Right cardiac atrium (tissue), 5 donors: ENCODE measurements at regions not wholly inside any gene's neighbourhood (a gene's known extent, or its start where the extent isn't known, plus 50 kb on each side); places are given as distances from the start of the nearest gene placed in this dataset.
A peak's percentile ranks its signal among the peaks of the same experiment; 100 is the strongest.

Source experiments
- ATAC-seq, 2 donors: fragments of 200-7000 bp; cut with Tn5 transposase; one replicate each; pipeline versions ENCODE4 v1.8.0 to v1.9.1; 2020; ENCODE audit warnings: moderate library complexity in 2 of 2, mild to moderate bottlenecking in 1 of 2
- DNase-seq, 3 donors: peaks; one replicate each; pipeline ENCODE4 v3.0.0-alpha.2; 2020
- H3K27ac ChIP-seq: one replicate; pipeline ENCODE4 v1.5.1; 2013; ENCODE audit warnings: mild to moderate bottlenecking, low read length, control low read depth, moderate library complexity
- H3K27me3 ChIP-seq: one replicate; pipeline ENCODE4 v1.6.1; 2013; ENCODE audit not compliant: control insufficient read depth, insufficient read depth
- H3K4me1 ChIP-seq: one replicate; pipeline ENCODE4 v1.6.1; 2013; ENCODE audit warnings: low read length; ENCODE audit not compliant: control insufficient read depth, insufficient read depth
- H3K4me3 ChIP-seq: one replicate; pipeline ENCODE4 v1.5.1; 2013; ENCODE audit warnings: low read length, control low read depth
- H3K9me3 ChIP-seq: one replicate; pipeline ENCODE4 v1.6.1; 2013; ENCODE audit warnings: low read length; ENCODE audit not compliant: control insufficient read depth
- WGBS: extraction: QIAGEN DNeasy Blood & Tissue Kit; methylation state at CpG from one replicate; pipeline ENCODE4 v1.1.7; 2013; 5-methylcytosine and 5-hydroxymethylcytosine counted together
- intact Hi-C, 4 donors: fragments of 100-400 bp; cut with DNase I; formaldehyde crosslinking; loops; one replicate each; pipeline versions ENCODE4 v1.11.0 to v1.14.0; 2022 to 2023
- donor health status: healthy with polysubstance abuse.
- donor health status: DM: no; HTN: yes; CAD: no.
- donor health status: DM: no; HTN: no; CAD: no.
- donor health status: DM: no; HTN: yes; CAD: no; lungs with severe emphysema.
- donor health status: DM: yes; HTN: yes; CAD: no.

DNA sequence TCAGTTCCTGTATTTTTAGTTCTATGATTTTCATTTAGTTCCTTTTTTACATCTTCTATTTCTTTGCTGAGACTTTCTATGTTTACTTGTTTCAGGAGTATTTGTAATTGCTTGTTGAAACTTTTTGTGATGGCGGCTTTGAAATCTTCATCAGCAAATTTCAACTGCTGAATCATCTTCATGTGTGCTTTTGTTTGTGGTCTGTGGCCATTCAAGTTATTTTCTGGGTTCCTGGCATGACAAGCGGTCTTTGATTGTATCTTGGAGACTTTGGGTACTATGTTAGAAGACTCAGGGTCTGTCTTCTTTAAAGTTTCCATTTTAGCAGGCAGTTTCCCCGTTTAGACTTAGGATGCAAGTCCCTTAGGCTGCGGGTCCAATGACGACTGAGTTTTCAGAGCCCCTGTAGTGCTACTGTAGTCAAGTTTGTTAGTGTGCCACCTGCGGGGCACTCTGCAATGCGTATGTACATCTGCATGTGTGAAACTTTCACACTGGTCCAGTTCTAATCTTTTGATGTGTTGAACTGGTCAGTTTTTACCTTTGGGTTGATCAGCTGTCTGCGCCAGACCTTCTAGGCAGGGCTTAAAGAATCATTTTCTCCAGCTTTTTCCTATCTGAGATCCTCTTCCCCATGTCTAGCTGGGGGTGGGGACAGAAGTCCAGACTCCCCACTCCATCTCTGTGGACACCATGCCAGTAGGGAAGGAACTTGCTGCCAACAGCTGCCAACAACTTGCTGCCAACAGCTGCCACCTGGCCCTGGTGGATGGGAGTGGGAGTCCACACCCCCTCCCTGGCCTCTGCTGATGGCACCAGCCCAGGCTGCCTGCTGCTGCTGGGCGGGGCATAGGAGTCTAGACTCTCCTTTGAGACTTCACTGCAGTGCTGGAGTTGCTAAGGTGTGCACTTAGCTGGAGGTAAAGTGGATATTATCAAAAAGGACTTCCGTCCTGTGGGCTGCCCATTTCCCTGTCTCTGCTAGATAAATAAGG lies 190.9 kb downstream of the TJP1 start:
- Histone ChIP-seq H3K27ac (no peak overlapping the region), H3K4me1 (no peaks in the 10 kb centered on the region), H3K4me3 (no peak overlapping the region), H3K9me3 (no peaks in the 10 kb centered on the region), H3K27me3 (no peaks in the 10 kb centered on the region)
- DNase-seq (no peak), ATAC-seq (peak; percentile 32 to 71)
- 54% methylated on average over 10 of the region's 10 CpGs for WGBS
- intact Hi-C loops = no loop called here

DNA sequence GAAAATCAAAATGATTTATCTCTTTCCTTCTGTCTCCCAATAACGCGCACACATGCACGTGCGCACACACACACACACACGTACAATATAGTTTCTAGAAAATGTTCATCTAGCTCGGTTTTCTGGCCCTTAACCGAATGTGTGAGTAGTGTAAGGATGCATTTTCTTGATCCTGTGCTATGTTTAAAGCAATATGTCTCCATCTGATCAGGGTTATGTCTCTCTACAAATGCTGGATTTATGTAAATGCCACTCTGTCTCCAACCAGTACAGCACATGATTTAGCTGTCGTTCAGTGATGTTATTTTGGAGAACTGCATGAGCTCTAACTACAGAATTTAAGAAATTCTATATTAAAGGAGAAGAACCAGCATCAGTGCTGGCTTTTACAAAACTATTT lies 198.0 kb downstream of the TJP1 start:
- no peaks in the 10 kb centered on the region for H3K27me3 ChIP-seq
- DNase-seq (no peak), ATAC-seq (no peak)
- no peak overlapping the region for H3K27ac ChIP-seq
- WGBS = 89% methylated on average over 8 of the region's 8 CpGs
- intact Hi-C loops = no loop called here
- no peaks in the 10 kb centered on the region for H3K9me3 ChIP-seq
- no peak overlapping the region for H3K4me3 ChIP-seq
- no peaks in the 10 kb centered on the region for H3K4me1 ChIP-seq

- DNase-seq (no peak), ATAC-seq (no peak)
- Histone ChIP-seq H3K27me3 (no peaks in the 10 kb centered on the region), H3K27ac (no peak overlapping the region), H3K4me3 (no peak overlapping the region), H3K9me3 (no peaks in the 10 kb centered on the region), H3K4me1 (no peaks in the 10 kb centered on the region)
- 83% methylated on average over 6 of the region's 6 CpGs for WGBS
- intact Hi-C loops = no loop called here
These were observed 199.1 kb downstream of the TJP1 start for GRCh38 chr15:29623116-29623639.

- no peaks in the 10 kb centered on the region for H3K4me1 ChIP-seq
- WGBS = 76% methylated on average over 7 of the region's 7 CpGs
- ATAC-seq (no peak), DNase-seq (no peak)
- no peak overlapping the region for H3K4me3 ChIP-seq
- H3K27me3 ChIP-seq = no peaks in the 10 kb centered on the region
- H3K27ac ChIP-seq = no peak overlapping the region
- intact Hi-C loops = no loop called here
- no peaks in the 10 kb centered on the region for H3K9me3 ChIP-seq
These were observed 199.6 kb downstream of the TJP1 start for GRCh38 chr15:29622637-29623036.

DNA sequence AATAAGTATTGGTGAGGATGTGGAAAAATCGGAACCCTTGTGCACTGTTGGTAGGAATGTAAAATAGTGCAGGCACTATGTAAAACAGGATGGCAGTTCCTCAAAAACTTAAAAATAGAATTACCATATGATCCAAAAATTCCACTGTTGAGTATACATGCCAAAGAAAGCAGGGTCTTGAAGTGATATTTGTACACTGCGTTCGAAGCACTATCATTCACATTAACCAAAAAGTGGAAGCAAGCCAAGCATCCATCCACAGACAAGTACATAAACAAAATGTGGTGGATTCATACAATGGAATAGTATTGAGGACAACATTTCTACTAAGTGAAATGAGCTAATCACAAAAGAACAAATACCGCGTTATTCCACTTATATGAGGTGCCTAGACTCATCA lies 200.7 kb downstream of the TJP1 start:
- no peaks in the 10 kb centered on the region for H3K9me3 ChIP-seq
- no peak for DNase-seq
- H3K4me3 ChIP-seq = no peak overlapping the region
- WGBS = 41% methylated on average over 5 of the region's 5 CpGs
- H3K27ac ChIP-seq = no peak overlapping the region
- H3K27me3 ChIP-seq = no peaks in the 10 kb centered on the region
- no peak for ATAC-seq
- intact Hi-C loops = no loop called here
- H3K4me1 ChIP-seq = no peaks in the 10 kb centered on the region

DNA sequence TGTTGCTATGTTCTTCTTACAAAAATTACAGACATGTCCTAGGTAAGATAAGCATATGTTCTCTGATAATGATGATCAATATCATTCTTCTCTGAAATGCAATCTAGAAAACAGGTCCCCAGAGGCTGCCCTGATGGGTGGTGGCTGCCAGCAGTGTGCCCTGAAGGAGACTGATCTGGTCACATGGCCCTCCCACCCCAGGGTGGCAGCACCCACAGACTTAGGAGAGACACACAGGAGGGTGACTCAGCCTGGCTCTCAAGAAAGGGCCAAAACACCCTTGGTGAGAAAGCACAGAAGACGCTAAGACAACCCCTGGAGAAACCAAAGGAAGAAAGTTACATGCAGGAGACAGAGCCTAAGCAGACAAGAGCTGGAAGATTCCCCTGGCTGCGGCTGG lies 203.7 kb downstream of the TJP1 start:
- intact Hi-C loops = no loop called here
- ATAC-seq = no peak
- Histone ChIP-seq H3K27me3 (no peaks in the 10 kb centered on the region), H3K4me3 (no peak overlapping the region), H3K27ac (no peak overlapping the region), H3K4me1 (no peaks in the 10 kb centered on the region), H3K9me3 (no peaks in the 10 kb centered on the region)
- DNase-seq = no peak
- WGBS = 89% methylated on average over 2 of the region's 2 CpGs

DNA sequence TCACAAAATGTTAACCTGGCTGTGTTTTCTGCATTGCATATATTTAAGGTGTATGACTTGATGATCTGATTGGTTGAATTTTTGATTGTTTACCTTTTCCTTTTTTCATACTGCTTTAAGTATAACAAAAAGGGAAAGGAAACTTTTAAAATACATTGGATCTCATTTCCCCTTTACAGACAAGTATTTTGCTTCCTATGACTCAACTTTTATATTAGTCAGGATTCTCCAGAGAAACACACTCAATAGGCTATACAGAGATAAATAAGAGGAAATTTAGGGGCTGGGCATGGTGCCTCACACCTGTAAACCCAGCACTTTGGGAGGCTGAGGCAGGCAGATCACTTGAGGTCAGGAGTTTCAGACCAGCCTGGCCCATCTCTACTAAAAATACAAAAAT lies 205.8 kb downstream of the TJP1 start:
- ATAC-seq = no peak
- no peaks in the 10 kb centered on the region for H3K27me3 ChIP-seq

GRCh38 chr15:29615791-29616190 lies 206.5 kb downstream of the TJP1 start:
- H3K27me3 ChIP-seq = no peaks in the 10 kb centered on the region
- H3K27ac ChIP-seq = no peak overlapping the region
- DNase-seq (no peak), ATAC-seq (no peak)
- WGBS = 83% methylated on average over 4 of the region's 4 CpGs
- H3K4me3 ChIP-seq = no peak overlapping the region
- intact Hi-C loops = no loop called here
- H3K9me3 ChIP-seq = no peaks in the 10 kb centered on the region
- H3K4me1 ChIP-seq = no peaks in the 10 kb centered on the region

More for the DNA sequence above, 205.8 kb downstream of the TJP1 start:
- no peak overlapping the region for H3K4me3 ChIP-seq
- H3K9me3 ChIP-seq = no peaks in the 10 kb centered on the region
- H3K4me1 ChIP-seq = no peaks in the 10 kb centered on the region
- DNase-seq = no peak
- intact Hi-C loops = no loop called here
- no peak overlapping the region for H3K27ac ChIP-seq

DNA sequence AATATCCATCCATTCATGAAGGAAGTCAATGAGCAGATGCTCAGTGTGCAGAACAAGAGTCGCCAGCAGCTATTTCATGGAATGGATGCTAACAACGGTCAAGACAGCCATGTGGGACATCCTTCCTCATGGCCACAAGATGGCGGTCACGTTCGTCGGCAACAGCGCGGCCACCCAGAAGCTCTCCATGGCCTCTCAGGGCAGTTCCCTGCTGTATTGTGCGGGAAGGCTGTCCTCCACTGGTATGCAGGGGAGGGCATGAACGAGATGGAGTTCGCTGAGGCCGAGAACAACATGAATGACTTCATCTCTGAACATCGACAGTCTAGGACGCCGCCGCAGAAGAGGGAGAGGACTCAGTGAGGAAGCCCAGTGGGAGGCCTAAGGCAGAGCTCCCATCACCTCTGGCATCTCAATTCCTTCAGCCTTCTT lies 208.3 kb downstream of the TJP1 start:
- Histone ChIP-seq H3K9me3 (no peaks in the 10 kb centered on the region), H3K27me3 (no peaks in the 10 kb centered on the region), H3K4me3 (no peak overlapping the region), H3K4me1 (no peaks in the 10 kb centered on the region), H3K27ac (no peak overlapping the region)
- DNase-seq = no peak
- no peak for ATAC-seq
- intact Hi-C loops = no loop called here
- WGBS = 90% methylated on average over 16 of the region's 16 CpGs

- ATAC-seq (no peak), DNase-seq (no peak)
- Histone ChIP-seq H3K27me3 (no peaks in the 10 kb centered on the region), H3K9me3 (no peaks in the 10 kb centered on the region), H3K4me1 (no peaks in the 10 kb centered on the region), H3K4me3 (no peak overlapping the region), H3K27ac (no peak overlapping the region)
- intact Hi-C loops = no loop called here
- 31% methylated on average over 5 of the region's 5 CpGs for WGBS
These were observed 209.6 kb downstream of the TJP1 start for GRCh38 chr15:29612701-29613100.

- WGBS = 24% methylated on average over 6 of the region's 6 CpGs
- DNase-seq (no peak), ATAC-seq (no peak)
- Histone ChIP-seq H3K27me3 (no peaks in the 10 kb centered on the region), H3K9me3 (no peaks in the 10 kb centered on the region), H3K4me3 (no peak overlapping the region), H3K4me1 (no peaks in the 10 kb centered on the region), H3K27ac (no peak overlapping the region)
- intact Hi-C loops = no loop called here
These were observed 210.2 kb downstream of the TJP1 start for GRCh38 chr15:29612096-29612495.
